Mammary epithelial cell (primary cell): ENCODE measurements at regions not wholly inside any gene's neighbourhood (a gene's known extent, or its start where the extent isn't known, plus 50 kb on each side); places are given as distances from the start of the nearest gene placed in this dataset.

Experiments
- CTCF ChIP-seq, 2 donors: IDR thresholded peaks in 1 of 2; conservative IDR thresholded peaks in 1 of 2; 2 replicates each; pipeline ENCODE4 v1.5.1; 2011 to 2012; ENCODE audit warnings: inconsistent platforms in 2 of 2, low read length in 2 of 2, mild to moderate bottlenecking in 2 of 2, control low read depth in 1 of 2, low read depth in 1 of 2; ENCODE audit not compliant: insufficient read depth in 1 of 2; ENCODE audit errors: extremely low read depth in 1 of 2
- EZH2 ChIP-seq: IDR thresholded peaks from 2 replicates; pipeline ENCODE4 v1.6.1; 2012; ENCODE audit warnings: low read length, inconsistent platforms, borderline replicate concordance

- no peak for TF ChIP-seq CTCF (conservative IDR thresholded peaks at IDR 0.05 in 1 of 2, IDR thresholded peaks at IDR 0.05 in 1 of 2; ENCODE audit: extremely low read depth in 1 of 2, insufficient read depth in 1 of 2, low read depth in 1 of 2, low read length in 2 of 2)
- no peak for TF ChIP-seq EZH2
Observed at GRCh38 chrX:113222305-113222704, 381.7 kb upstream of the AMOT start.
